OCI-LY3 (cell line): ENCODE measurements at regions not wholly inside any gene's neighbourhood (a gene's known extent, or its start where the extent isn't known, plus 50 kb on each side); places are given as distances from the start of the nearest gene placed in this dataset.

Source experiments
- EZH2phosphoT487 ChIP-seq: fragments of 200-600 bp; shearing (Covaris generic); IDR thresholded peaks from 2 replicates; pipeline ENCODE4 v1.6.1; 2018; ENCODE audit warnings: antibody characterized with exemption, mixed run types, low read depth
- TF ChIP-seq, protein P1 (sequence below): fragments of 200-600, 300-600 bp; sonication (generic); IDR thresholded peaks from 2 replicates; pipeline ENCODE4 v1.5.1; 2014; ENCODE audit warnings: antibody characterized with exemption, low read length, low read depth

DNA sequence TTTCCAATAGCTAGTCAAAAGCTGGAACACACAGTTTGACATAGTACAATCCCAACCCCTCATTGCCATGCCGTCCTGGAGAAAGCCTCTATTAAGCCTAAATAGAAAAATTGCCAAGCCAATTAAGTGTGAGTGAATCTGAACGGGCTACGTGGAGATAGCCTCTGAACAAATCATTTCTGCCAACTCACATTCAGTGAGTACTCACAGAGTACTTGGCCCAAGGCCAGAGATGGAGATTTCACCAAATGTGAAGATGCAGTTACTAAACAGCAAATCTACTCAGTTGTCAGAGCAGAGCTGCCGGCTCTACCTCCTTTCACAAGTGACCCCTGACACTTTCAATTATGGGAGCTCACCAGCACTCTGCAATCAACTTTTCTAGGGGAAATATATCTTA lies 350.0 kb downstream of the GALC start:
- no peak for TF ChIP-seq EZH2phosphoT487
- TF ChIP-seq, protein P1, sequence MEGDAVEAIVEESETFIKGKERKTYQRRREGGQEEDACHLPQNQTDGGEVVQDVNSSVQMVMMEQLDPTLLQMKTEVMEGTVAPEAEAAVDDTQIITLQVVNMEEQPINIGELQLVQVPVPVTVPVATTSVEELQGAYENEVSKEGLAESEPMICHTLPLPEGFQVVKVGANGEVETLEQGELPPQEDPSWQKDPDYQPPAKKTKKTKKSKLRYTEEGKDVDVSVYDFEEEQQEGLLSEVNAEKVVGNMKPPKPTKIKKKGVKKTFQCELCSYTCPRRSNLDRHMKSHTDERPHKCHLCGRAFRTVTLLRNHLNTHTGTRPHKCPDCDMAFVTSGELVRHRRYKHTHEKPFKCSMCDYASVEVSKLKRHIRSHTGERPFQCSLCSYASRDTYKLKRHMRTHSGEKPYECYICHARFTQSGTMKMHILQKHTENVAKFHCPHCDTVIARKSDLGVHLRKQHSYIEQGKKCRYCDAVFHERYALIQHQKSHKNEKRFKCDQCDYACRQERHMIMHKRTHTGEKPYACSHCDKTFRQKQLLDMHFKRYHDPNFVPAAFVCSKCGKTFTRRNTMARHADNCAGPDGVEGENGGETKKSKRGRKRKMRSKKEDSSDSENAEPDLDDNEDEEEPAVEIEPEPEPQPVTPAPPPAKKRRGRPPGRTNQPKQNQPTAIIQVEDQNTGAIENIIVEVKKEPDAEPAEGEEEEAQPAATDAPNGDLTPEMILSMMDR = no peak
